HTR-8/SVneo (cell line): ENCODE measurements at regions not wholly inside any gene's neighbourhood (a gene's known extent, or its start where the extent isn't known, plus 50 kb on each side); places are given as distances from the start of the nearest gene placed in this dataset.

Source experiments
- DNase-seq: peaks from one replicate; pipeline ENCODE4 v3.0.0; 2011; ENCODE audit warnings: low spot score, mixed read lengths; ENCODE audit not compliant: insufficient read length
- FAIRE-seq: peaks from 2 replicates; lab custom pipeline; 2011; peaks lifted over from hg19 to GRCh38; lab: Jason Lieb, UNC

- no peak for FAIRE-seq
Observed at GRCh38 chr5:96147866-96148265, 186.2 kb upstream of the ELL2 start.

GRCh38 chr5:96146675-96147074 lies 185.0 kb upstream of the ELL2 start:
- FAIRE-seq (peak; percentile 64), DNase-seq (no peak)

More at GRCh38 chr5:96147866-96148265, 186.2 kb upstream of the ELL2 start:
- DNase-seq, result no peak

DNA sequence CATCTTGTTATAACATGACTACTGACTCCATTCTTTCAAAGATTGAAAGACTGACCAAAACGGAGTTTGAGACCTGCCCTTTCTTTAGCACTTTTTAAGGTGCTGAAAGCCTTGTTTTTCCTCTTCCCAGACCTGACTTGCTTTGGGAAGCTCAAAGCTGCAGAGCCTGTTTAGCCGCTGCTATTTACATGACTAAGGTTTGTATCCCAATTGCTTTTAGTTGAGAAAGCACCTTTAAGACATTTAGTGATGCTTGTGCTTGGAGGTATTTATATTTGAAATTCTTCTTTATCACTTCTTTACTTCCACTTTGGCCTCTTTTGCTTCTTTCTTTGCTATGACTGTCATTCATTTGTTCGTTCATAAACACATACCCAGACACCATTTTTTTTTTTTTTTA lies 182.6 kb upstream of the ELL2 start:
- FAIRE-seq, result no peak
- no peak for DNase-seq

DNA sequence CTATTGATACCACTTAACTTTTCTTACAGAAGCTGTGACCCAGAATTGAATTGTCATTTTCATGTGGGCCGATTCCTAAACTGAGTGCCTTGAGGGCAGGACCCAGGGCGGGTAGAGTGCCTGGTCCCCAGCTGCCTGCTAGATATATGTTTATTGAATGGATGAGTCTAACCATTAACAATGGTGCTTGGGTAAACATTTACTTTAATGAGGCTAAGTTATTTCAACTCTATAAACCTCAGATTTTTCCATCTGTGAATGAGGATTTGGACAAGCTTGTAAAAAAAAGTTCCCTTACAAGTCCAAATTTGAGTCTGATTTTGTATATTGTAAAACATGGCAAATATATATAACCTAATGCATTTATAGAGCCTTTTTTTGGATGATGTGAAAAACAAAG lies 181.8 kb upstream of the ELL2 start:
- no peak for DNase-seq
- FAIRE-seq, result no peak

GRCh38 chr5:96142786-96143434 lies 181.3 kb upstream of the ELL2 start:
- FAIRE-seq (no peak), DNase-seq (no peak)

- no peak for FAIRE-seq
- DNase-seq, result no peak
Observed at GRCh38 chr5:96142184-96142781, 180.6 kb upstream of the ELL2 start.

DNA sequence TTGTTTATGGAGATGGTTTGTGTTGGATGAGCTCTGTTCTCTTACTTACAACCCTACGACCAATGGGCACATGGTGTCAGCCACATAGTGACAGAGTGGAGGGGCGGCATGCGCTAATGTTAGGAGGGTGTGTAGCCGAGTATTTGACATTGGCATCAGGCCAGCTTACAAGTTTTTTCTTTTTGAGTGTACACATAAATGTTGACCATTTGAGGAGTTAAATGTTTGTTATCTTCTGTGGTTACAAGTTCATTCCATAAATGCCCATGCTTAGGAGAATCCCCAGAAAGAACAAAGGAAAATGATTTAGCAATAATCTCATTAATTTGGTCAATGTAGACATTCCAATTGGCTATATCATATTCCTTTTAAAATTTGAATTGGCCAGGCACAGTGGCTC lies 180.1 kb upstream of the ELL2 start:
- no peak for FAIRE-seq
- no peak for DNase-seq

DNA sequence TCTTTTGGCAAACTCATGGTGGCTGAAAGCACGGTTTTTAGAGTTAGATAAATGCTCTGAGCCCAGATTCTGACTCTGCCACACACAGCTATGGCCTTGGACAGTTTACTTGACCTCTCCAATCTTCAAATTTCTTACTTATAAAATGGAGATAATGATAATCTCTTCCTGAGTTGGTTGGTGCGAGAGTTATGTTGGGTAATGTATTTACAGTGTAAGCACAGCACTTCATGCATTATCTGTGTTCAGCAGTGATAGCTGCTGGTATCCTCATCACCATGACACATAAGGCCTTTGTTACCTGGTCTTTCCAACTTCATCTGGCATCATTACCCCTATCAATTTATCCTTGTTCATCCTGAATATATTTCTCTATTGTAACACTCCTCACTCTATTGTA lies 178.8 kb upstream of the ELL2 start:
- FAIRE-seq, result no peak
- no peak for DNase-seq

- FAIRE-seq, result no peak
Observed at GRCh38 chr5:96140084-96140483, 178.4 kb upstream of the ELL2 start.

GRCh38 chr5:96134886-96135285 lies 173.2 kb upstream of the ELL2 start:
- no peak for FAIRE-seq
- DNase-seq, result no peak

More at GRCh38 chr5:96140084-96140483, 178.4 kb upstream of the ELL2 start:
- no peak for DNase-seq

DNA sequence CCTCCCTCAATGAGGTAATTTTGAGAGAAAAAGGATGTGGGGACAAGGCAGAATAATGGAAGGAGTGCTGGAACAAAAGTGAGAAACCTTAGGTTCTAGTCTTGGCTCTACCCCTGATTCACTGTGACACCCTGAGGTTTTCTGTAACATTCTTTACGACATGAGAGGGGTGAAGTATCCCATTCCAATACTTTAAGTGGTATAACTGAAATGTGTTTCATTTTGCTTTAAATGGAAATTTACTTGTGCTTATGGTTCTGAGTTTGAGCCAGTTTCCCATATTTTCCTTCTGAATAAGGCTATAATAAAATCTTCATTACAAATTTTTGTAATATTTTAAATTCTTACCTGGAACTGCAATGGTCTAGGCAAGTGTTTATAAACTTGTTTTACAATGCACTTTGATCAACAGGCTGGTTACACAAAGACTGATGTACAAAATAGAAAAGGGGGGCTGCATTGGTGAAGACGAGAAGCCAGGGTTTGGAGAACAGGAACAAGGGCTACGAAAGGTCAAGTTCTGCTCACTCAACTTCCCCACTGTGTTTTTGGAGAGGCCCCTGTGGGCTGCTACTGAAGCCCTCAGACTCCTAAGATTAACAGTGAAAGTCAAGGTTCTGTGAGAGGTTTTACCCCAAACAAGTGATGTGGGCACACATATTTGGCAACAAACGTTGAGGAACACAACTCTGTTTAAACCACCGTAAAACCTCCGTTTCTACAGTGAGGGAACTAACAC lies 171.9 kb upstream of the ELL2 start:
- DNase-seq (no peak), FAIRE-seq (no peak)

GRCh38 chr5:96129276-96129675 lies 167.6 kb upstream of the ELL2 start:
- FAIRE-seq (no peak), DNase-seq (no peak)

- no peak for FAIRE-seq
- DNase-seq, result no peak
Observed at GRCh38 chr5:96128204-96128864, 166.7 kb upstream of the ELL2 start.

DNA sequence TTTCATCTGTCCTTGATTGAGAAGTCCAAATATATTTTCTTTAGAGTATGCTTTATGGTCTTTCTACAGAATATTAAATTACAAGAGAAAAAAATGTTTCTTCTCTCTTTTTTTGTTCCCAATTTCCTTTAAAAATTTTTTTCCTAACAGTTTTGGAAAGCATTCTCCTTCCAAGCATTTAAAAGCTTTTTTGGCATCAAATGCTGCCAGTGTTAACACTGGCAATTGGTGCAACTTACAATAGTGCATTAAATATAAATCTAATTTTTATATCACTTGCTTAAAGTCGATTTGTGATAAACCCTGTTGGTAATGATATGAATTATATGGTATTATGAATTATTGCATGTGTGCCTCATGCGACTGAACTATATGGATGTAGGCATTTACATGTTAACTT lies 165.9 kb upstream of the ELL2 start:
- no peak for FAIRE-seq
- no peak for DNase-seq

DNA sequence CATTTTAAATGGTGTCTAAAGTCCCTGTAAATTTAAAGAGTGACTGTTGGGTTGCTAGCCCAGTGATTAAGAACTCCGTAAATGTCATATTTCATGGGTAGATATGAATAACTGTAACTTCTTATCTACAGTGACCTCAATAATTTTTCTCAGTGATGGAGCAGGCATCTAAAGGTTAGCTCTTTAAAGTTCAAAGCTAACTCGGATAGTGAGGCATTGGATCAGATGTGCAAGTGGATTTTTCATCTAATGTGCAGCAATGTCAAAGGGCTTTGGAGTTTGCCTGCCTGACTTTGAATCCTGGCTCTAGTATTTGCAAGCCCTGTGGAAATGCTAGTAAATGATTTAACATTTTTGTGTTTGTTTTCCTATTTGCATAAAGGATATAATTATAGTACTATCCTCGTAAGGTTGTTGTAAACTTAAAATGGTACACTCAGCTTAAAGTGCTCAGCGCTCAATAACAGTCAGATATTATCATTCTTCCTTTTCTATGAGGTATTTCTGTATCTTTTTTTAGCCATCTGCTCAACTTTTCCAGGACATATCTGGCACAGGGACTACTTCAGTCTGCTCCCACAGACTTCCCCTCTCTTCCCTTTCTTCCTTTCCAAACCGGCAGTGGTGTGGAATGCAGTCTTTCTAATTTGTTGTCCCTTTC lies 163.7 kb upstream of the ELL2 start:
- DNase-seq, result no peak
- no peak for FAIRE-seq

GRCh38 chr5:96124589-96124988 lies 162.9 kb upstream of the ELL2 start:
- FAIRE-seq, result no peak
- DNase-seq, result no peak

DNA sequence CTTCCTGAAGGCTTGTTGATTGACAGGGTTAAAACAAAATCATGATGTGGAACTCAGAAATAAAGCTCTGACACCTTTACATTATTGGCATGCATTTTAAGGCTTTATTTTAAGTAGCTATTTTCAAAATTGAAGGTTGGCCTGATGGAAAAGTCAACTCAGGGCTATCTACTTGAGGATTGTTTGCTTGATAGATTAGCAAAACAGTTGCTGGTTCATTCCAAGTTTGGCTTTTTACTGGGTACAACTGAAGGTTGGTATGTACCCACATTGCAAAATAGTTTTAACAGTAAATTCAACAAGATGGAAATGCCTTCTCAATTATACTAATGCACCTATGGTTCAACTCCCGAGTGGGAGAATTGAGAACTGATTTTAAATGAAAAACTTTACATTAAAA lies 161.8 kb upstream of the ELL2 start:
- DNase-seq, result no peak
- FAIRE-seq, result no peak

- FAIRE-seq (no peak), DNase-seq (no peak)
Observed at GRCh38 chr5:96121364-96121763, 159.7 kb upstream of the ELL2 start.

DNA sequence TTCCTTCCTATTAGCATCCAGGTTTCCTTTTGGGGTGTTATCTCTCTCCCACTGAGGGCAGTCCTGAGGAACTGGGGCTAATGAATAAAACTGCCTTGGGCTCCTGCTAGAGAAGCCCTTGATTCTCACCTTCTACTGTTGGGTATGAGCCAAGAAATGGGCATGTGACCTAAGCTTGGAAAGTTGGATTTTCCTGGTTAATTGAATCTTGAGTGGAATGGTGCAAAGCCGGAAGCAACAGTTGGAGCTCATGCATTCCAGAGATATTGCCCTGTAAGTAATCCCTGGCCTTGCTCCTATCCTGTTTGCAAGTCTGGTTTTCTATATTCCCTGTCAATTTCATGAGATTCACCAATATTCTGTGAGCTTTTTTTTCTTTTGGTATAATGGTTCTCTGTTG lies 158.5 kb upstream of the ELL2 start:
- FAIRE-seq, result no peak
- no peak for DNase-seq

GRCh38 chr5:96117771-96118651 lies 156.4 kb upstream of the ELL2 start:
- FAIRE-seq (no peak), DNase-seq (no peak)
